ENCODE measurements at regions not wholly inside any gene's neighbourhood (a gene's known extent, or its start where the extent isn't known, plus 50 kb on each side); places are given as distances from the start of the nearest gene placed in this dataset.

GRCh38 chr1:221097479-221098281 lies 218.4 kb downstream of the HLX start:
- TF ChIP-seq POLR2A (IDR thresholded peaks at IDR 0.05), result no peak
- TF ChIP-seq, protein P1, sequence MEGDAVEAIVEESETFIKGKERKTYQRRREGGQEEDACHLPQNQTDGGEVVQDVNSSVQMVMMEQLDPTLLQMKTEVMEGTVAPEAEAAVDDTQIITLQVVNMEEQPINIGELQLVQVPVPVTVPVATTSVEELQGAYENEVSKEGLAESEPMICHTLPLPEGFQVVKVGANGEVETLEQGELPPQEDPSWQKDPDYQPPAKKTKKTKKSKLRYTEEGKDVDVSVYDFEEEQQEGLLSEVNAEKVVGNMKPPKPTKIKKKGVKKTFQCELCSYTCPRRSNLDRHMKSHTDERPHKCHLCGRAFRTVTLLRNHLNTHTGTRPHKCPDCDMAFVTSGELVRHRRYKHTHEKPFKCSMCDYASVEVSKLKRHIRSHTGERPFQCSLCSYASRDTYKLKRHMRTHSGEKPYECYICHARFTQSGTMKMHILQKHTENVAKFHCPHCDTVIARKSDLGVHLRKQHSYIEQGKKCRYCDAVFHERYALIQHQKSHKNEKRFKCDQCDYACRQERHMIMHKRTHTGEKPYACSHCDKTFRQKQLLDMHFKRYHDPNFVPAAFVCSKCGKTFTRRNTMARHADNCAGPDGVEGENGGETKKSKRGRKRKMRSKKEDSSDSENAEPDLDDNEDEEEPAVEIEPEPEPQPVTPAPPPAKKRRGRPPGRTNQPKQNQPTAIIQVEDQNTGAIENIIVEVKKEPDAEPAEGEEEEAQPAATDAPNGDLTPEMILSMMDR (IDR thresholded peaks at IDR 0.05), result no peak

DNA sequence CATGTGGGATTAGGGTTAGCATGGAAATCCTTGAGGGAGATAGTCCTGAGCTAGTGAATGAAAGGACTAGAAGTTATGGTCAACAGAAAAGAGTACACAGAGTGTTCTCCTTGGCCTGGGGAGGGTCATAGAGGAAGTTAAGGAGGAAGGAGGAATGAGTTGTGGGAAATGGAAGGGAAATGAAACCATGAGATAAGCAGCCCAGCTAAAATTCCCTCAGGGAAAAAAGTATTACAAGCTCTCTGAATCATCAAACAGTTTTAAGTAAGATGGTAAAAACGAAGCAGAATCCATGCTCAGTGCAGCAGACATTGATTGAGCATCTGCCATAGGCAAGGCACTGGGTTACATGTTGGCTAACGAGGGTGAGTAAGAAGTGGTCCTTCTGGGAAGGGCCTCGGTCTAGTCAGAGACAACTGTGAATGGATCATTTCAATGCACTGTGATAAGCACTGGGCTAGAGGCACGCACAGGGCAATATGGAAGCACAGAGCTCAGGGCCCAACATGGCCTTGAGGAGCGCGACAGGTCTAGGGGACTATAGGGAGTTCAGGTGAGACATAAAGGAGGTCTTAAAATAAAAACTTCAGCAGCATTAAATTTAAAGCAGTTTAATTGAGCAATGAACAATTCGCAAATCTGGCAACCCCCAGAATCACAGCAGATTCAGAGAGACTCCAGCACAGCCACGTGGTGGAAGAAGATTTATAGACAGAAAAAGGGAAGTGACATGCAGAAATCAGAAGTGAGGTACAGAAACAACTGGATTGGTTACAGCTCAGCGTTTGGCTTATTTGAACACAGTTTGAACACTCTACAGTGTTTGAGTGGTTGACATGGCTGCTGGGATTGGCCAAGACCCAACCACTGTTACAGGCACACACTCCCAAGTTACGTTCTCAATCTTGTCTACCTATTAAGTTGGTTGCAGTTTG lies 219.5 kb downstream of the HLX start:
- peak in 1 of 4 donors; percentile 20 for DNase-seq
- H3K4me3 ChIP-seq, result no peak overlapping the region
- WGBS, 2 donors, result 75 to 81% methylated on average over 10 of the region's 10 CpGs
- peak overlapping the region in 2 of 4 donors; percentile 14 to 33 for H3K27ac ChIP-seq
- peaks cover 4% of the 10 kb centered on the region for H3K4me1 ChIP-seq
- intact Hi-C loops (cut with DNase I), result no loop called here
- no peaks in the 10 kb centered on the region for H3K36me3 ChIP-seq (replicated peaks in 1 of 2; ENCODE audit: insufficient read depth in 1 of 2, low read depth in 2 of 2)
- no peaks in the 10 kb centered on the region for H3K9me3 ChIP-seq
- no peak for ATAC-seq
- no peaks in the 10 kb centered on the region for H3K27me3 ChIP-seq
- TF ChIP-seq, protein P1 (IDR thresholded peaks at IDR 0.05), result no peak
- no peak for TF ChIP-seq POLR2A (IDR thresholded peaks at IDR 0.05)

More at GRCh38 chr1:221097479-221098281, 218.4 kb downstream of the HLX start:
- Histone ChIP-seq H3K27ac (peak overlapping the region in 2 of 4 donors; percentile 14 to 33), H3K9me3 (no peaks in the 10 kb centered on the region), H3K4me1 (peaks cover 4% of the 10 kb centered on the region), H3K4me3 (no peak overlapping the region), H3K36me3 (replicated peaks in 1 of 2; ENCODE audit: insufficient read depth in 1 of 2, low read depth in 2 of 2) (no peaks in the 10 kb centered on the region), H3K27me3 (no peaks in the 10 kb centered on the region)
- peak; percentile 38 for ATAC-seq
- DNase-seq, result peak in 1 of 4 donors; percentile 52
- intact Hi-C loops (cut with DNase I), result no loop called here
- 64 to 71% methylated on average over 6 of the region's 6 CpGs for WGBS, 2 donors

DNA sequence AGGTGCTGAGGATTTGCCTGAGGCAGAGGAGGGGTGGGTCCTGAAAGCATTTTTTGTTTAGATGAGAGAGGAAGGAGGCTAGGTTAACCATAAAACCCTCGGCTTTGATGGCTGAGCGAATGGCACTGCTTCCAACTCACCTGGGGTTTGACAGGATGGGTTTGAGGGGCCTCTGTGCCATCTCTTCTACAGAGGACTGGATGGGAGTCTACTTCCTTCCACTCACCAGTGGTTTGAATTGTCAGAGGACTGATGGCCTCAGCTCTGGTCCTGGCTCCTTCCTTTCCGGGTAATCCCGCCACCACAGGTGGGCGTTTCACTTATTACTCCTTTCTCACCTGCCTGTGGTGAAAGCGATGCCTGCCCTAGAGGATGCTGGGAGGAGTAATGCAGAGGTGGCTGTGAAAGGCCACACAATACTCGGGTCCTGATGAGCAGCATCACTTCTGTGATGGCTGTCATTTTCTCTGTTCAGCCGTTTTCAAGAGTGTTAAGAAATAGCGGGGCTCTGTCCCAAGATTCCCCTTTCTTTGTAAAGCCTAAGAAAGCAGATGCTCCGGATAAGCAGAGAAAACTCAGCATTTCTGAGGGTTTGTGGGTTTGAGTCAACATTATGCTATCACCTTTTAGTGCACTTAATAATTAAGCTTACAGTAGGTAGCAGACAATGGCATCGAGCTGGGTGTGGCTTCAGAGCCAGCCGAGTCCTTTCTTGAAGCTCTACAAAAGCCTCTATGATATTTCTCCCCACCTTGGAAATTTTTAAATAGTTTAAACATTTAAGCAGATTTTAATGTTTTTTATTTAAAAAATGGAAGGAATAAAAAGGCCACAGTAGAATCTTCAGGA lies 220.7 kb downstream of the HLX start:
- Histone ChIP-seq H3K4me3 (no peak overlapping the region), H3K27ac (peak overlapping the region in 1 of 4 donors; percentile 57), H3K27me3 (no peaks in the 10 kb centered on the region), H3K4me1 (peaks cover 4% of the 10 kb centered on the region), H3K9me3 (no peaks in the 10 kb centered on the region), H3K36me3 (replicated peaks in 1 of 2; ENCODE audit: insufficient read depth in 1 of 2, low read depth in 2 of 2) (no peaks in the 10 kb centered on the region)
- intact Hi-C loops (cut with DNase I), result no loop called here
- WGBS, 2 donors, result 76 to 88% methylated on average over 12 of the region's 12 CpGs
- ATAC-seq, result no peak
- TF ChIP-seq, protein P1 (IDR thresholded peaks at IDR 0.05), result no peak
- no peak for TF ChIP-seq POLR2A (IDR thresholded peaks at IDR 0.05)
- no peak for DNase-seq

GRCh38 chr1:221100611-221101010 lies 221.4 kb downstream of the HLX start:
- DNase-seq (no peak), ATAC-seq (no peak)
- Histone ChIP-seq H3K27ac (peak overlapping the region in 1 of 4 donors; percentile 57), H3K9me3 (no peaks in the 10 kb centered on the region), H3K36me3 (replicated peaks in 1 of 2; ENCODE audit: insufficient read depth in 1 of 2, low read depth in 2 of 2) (no peaks in the 10 kb centered on the region), H3K4me1 (peaks cover 4% of the 10 kb centered on the region), H3K4me3 (no peak overlapping the region), H3K27me3 (no peaks in the 10 kb centered on the region)
- WGBS, 2 donors, result 39 to 52% methylated on average over 3 of the region's 3 CpGs
- no peak for TF ChIP-seq POLR2A (IDR thresholded peaks at IDR 0.05)
- TF ChIP-seq, protein P1 (IDR thresholded peaks at IDR 0.05), result no peak
- intact Hi-C loops (cut with DNase I), result no loop called here

All from body of pancreas (tissue), 4 donors.